RWPE1 (cell line): ENCODE measurements at regions not wholly inside any gene's neighbourhood (a gene's known extent, or its start where the extent isn't known, plus 50 kb on each side); places are given as distances from the start of the nearest gene placed in this dataset.

Source experiments
- CTCF ChIA-PET: fragments of 350-600 bp; sonication (Branson Sonifier 250); formaldehyde crosslinking; extraction: SDS; loops from one replicate; lab custom pipeline; 2021; lab: Yijun Ruan, JAX
- POLR2A ChIA-PET: fragments of 400-600 bp; formaldehyde crosslinking; extraction: SDS; loops from one replicate; lab custom pipeline; 2020; ENCODE audit warnings: antibody characterized with exemption; ENCODE audit not compliant: low non-redundant PET; lab: Yijun Ruan, JAX
- DNase-seq: peaks from one replicate; pipeline ENCODE4 v3.0.0; 2012; ENCODE audit warnings: low spot score
- H3K27ac ChIP-seq: fragments of 450-650 bp; 2 replicates; pipeline ENCODE4 v1.5.1; 2017
- CTCF ChIP-seq: fragments of 450-650 bp; conservative IDR thresholded peaks from 2 replicates; pipeline ENCODE4 v1.5.1; 2017; ENCODE audit warnings: low read depth, mild to moderate bottlenecking

DNA sequence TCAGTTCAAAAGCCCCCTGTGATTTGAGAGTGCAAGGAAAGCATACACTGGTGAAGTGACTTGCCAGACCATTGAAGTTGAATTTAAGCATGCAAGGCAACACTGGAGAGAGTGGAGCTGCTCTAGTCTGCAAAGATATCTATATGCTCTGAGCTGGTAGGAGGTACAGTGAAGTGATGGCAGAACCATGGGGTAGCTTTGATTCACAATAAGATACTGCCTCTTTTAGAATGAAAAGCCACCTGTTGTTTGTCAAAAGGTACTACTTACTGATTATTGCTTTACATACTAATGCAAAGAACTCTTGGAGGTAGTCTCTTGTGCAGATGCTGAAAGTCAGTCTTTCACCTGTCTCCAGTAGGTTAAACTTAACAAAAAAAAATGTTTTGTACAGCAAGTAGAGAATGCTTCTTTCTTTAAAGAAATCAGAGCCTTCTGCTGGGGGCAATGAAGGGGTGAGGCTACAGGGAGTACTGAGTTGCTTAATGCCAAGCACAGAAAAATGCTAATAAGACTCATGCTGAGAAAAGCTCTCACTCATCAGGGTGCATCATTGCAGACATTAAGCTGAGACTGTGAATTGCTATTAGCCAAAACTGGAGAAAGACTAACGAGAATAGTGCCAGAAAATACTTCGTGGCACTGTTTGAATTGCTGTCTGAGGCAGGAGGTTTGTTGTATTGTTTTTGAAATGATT is 1150.5 kb upstream of the TMPRSS15 start:
- DNase-seq: no peak
- TF ChIP-seq CTCF: no peak
- H3K27ac ChIP-seq: no peak overlapping the region
- POLR2A ChIA-PET: no interaction called here
- CTCF ChIA-PET: interaction anchor here (0.7 kb wide), 1 partner anchor 1258 kb away, joined by 6 read pairs; no protein-coding TSS in a partner anchor

GRCh38 chr21:19557046-19557445 is 1153.5 kb upstream of the TMPRSS15 start:
- DNase-seq: no peak
- POLR2A ChIA-PET: no interaction called here
- no peak for TF ChIP-seq CTCF
- no peak overlapping the region for H3K27ac ChIP-seq
- CTCF ChIA-PET: no interaction called here

DNA sequence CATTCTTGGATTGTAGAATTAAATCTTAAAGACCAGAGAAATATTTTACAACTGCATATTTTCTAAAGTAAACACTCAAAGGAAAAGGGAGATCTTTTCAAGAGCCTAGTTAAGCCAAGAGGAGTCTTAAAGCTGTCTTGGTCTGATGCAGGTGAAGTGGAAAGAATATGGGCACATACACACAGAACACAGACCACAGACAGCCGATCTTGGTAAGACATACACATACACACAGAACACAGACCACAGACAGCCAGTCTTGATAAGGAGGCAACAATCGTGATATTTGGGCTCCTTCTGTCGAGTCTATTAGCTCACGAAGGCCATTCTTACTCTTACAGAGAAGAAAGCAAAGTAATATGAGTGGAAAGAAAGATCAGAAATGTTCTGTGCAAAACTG is 1153.9 kb upstream of the TMPRSS15 start:
- no peak for TF ChIP-seq CTCF
- ChIA-PET POLR2A (no interaction called here), CTCF (no interaction called here)
- DNase-seq: no peak
- H3K27ac ChIP-seq: no peak overlapping the region

DNA sequence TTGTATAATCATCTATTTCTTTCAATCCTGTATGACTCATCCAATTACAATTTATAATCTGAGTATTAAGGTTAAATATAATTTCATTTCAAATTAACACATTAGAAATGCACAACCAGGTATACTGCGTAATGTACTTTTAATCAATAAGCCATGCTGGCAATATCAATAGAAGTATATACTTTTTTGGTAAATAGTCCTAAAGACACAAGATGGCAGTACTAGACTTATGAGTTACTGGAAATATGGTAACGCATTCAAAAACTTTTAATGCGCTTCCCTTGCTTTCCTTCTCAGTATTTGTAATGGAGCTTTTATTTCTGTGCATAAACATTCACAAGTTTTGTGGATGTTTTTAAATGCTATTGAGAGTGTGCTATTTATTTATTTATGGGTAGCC is 1162.0 kb upstream of the TMPRSS15 start:
- no peak for DNase-seq
- no peak for TF ChIP-seq CTCF
- POLR2A ChIA-PET: no interaction called here
- CTCF ChIA-PET: interaction anchor here (0.6 kb wide), 1 partner anchor 404 kb away, joined by 3 read pairs; no protein-coding TSS in a partner anchor
- H3K27ac ChIP-seq: no peak overlapping the region

- ChIA-PET CTCF (no interaction called here), POLR2A (no interaction called here)
- H3K27ac ChIP-seq: no peak overlapping the region
- TF ChIP-seq CTCF: no peak
- DNase-seq: no peak
Observed at GRCh38 chr21:19566975-19567374, 1163.4 kb upstream of the TMPRSS15 start.

DNA sequence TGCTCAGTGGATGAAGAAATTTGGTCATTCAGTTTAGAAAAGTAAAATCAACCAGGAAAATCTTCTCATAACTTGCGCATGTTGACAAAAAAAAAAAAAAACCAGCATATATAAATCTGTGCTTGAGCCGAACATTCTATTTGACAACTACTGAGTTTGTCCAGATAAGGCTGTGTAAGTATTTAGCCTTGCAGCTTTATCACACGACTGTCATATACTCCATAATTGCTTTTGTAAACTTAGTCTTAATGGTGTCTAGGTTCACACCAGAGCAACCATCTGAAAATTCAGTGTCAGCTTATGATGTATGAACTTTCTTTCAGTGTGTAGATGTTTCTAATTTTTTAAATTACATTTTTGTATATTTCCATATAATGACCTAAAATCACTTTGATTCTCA is 1173.8 kb upstream of the TMPRSS15 start:
- ChIA-PET POLR2A (no interaction called here), CTCF (interaction anchor here (0.6 to 0.7 kb wide), 2 partner anchors 32 to 92 kb away, joined by 3 read pairs; no protein-coding TSS in a partner anchor)
- no peak for TF ChIP-seq CTCF
- DNase-seq: no peak
- H3K27ac ChIP-seq: no peak overlapping the region
